Erythroblast (primary cell): ENCODE measurements at regions not wholly inside any gene's neighbourhood (a gene's known extent, or its start where the extent isn't known, plus 50 kb on each side); places are given as distances from the start of the nearest gene placed in this dataset.

Experiments
- GATA1 ChIP-seq: IDR thresholded peaks from 2 replicates; pipeline ENCODE4 v1.6.1; 2011; ENCODE audit warnings: low read depth, mild to moderate bottlenecking, control low read depth, low read length, moderate library complexity
- POLR2A ChIP-seq: IDR thresholded peaks from 2 replicates; pipeline ENCODE4 v1.6.1; 2011; ENCODE audit warnings: mild to moderate bottlenecking, low read length

DNA sequence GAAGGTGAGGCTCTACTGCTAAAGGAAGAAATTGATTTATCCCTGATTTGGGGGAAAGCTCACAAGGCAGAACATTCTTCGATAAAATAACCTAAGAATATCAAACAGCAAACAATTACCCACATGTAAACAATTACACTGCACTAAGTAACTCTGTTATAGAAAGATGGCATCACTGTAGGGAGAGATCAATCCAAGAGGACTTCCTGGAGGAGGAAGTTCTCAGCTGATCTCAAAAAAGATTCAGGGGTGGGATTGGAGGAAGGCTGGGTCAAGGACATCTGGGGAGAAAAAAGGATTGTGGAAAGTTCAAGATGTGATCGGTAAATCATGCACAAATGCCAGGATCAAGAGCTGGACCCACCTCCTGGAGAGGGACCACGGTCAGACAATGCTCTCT lies 361.0 kb upstream of the SULF2 start:
- TF ChIP-seq POLR2A, result no peak
- TF ChIP-seq GATA1, result no peak
